Activated CD4-positive, alpha-beta T cell treated with anti-CD3 and anti-CD28 coated beads, Interleukin-2, amount 50 U/mL, for 24 hours (primary cell): ENCODE measurements at regions not wholly inside any gene's neighbourhood (a gene's known extent, or its start where the extent isn't known, plus 50 kb on each side); places are given as distances from the start of the nearest gene placed in this dataset.

Experiments used
- DNase-seq, 2 donors: peaks; one replicate each; pipeline ENCODE4 v3.0.0-alpha.2; 2020; ENCODE audit warnings: low read depth in 1 of 2, low spot score in 1 of 2

GRCh38 chr13:111038887-111039286 is 76.2 kb upstream of the ARHGEF7 start:
- no peak for DNase-seq

GRCh38 chr13:111037927-111038326 is 77.2 kb upstream of the ARHGEF7 start:
- no peak for DNase-seq

- DNase-seq = no peak
These were observed 78.4 kb upstream of the ARHGEF7 start for GRCh38 chr13:111036665-111037064.

DNA sequence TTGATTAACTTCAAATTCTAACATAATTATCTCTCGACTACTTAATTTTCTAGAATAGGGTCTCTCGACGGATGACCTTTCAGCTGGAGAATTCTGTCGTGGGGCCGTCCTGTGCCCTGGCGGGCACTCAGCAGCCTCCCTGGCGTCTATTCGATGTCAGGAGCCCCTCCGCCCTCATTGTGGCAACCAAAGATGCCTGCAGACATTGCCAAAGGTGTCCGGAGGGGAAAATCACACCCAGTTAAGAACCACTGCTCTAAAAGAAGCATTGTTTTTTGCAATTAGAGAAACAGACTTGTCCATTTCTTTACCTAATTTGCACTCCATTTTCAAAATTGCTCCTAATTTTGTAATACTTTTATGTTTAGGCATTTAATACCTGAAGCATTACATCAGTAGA is 79.2 kb upstream of the ARHGEF7 start:
- no peak for DNase-seq

GRCh38 chr13:111034811-111035210 is 80.3 kb upstream of the ARHGEF7 start:
- DNase-seq = no peak

- DNase-seq = no peak
These were observed 81.7 kb upstream of the ARHGEF7 start for GRCh38 chr13:111033172-111034130.

GRCh38 chr13:111031531-111031961 is 83.6 kb upstream of the ARHGEF7 start:
- DNase-seq = no peak

GRCh38 chr13:111029957-111030609 is 85.0 kb upstream of the ARHGEF7 start:
- DNase-seq = no peak

DNA sequence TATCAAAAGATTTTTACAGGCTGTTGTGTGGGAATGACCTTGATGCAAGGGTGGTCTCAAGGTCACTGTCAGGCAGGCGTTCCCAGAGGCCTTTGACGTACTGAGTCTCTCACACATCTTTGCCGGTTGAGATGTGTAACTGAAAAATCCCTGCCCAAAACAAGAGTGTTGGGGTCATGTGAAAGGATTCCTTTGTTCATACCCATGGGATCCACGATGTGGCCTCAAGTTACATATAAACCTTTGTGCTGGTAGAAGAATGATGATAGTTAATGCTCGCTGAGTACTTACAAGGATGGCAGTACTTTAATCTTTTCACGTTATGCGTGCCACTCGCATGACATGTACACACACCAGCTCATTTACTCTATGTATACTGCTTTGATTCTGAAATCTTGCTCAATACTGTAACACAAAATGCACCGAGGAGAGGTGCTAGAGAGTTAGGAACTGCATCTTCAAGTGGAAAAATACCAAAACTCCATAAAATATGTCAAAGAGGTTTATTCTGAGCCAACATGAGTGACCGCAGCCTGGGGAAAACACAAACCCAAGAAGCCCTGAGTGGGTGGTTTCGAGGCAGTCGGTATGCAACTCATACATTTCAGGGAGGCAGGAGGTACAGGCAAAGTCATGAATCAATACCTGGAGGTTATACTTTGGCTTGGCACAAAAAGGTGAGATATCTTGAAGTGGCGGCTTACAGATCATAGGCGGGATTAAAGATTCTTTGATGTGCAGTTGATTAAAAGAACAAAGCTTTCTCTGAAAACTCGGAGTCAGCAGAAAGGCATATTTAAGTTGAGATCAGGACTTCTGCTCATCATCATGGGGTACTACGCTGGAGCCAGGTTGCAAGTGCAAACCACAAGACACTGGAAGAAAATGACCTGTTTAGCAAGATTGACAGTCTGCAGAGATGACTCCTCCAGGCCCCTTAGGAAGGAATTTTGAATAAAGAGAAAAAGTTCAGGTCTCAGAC is 87.4 kb upstream of the ARHGEF7 start:
- DNase-seq = no peak

DNA sequence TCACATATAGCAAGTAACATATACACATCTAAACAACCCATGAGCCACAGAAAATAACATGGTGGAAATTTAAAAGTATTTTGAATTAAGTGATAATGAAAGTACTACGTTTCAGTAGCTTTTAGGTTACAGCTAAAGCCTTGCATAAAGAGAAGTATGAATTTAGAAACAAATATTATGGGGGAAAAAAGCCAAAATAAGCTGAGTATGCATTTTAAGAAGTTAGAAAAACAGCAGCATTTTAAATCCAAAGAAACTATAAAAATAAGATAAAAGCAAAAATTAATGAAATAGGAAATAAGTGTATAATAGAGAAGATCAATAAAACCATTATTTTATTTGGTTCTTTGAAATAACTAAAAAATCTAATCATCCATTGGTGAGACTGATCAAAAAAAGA is 89.8 kb upstream of the ARHGEF7 start:
- no peak for DNase-seq

DNA sequence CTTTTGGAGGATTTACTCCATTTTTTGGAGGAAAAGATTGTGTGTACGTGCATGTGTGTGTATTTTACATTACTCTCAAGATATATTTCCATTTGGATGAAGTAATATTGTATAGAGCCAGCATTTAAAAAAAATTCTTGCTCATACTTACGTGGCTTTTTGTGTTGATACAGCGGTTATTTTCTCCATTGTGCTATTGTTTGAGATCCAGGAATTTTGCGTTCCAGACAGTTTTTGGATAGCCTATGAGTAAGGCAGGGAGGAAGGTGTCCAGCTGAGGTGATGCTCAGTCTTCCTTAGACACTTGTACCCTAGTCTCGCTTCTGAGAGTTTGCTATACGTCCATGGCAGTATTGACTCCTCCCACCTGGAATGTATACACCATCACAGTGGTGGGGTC is 92.2 kb upstream of the ARHGEF7 start:
- DNase-seq = no peak

- no peak for DNase-seq
These were observed 92.9 kb upstream of the ARHGEF7 start for GRCh38 chr13:111022241-111022640.

DNA sequence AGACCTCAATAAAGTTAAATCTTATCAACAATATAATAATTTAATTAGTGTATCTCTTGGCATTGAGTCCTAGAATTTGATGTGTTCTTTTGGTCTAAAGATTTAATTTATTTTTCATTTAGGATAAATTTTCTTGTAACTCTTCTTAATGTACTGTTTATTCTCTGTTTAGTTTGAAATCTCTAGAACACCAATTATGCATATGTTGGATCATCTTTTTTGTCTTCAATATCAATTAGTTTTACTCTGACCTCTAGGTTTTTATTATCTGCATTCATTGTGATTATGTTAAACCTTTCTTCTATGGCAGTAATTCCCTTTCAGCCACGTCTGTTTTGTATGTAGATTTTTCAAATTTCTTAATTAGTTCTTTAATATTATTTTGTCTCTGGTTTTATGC is 93.8 kb upstream of the ARHGEF7 start:
- DNase-seq = no peak

DNA sequence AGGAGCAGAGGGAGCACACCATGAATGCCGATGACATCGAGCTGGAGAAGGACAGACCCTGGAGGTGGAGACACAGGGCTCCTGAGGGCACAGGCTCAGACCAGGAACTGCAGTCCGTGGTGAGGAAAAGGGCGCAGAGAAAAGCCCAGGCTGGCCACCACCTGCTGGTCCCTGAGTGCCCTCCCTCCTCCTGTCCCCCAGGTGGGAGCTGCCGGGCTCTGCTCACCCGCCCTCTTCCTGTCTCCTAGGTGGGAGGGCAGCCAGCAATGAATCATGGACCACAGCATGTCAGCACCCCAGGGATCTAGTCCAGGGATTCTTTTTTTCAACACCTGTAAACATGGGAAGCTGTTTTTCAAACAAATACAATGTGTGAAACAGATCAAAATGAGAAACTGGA is 94.6 kb upstream of the ARHGEF7 start:
- no peak for DNase-seq

- DNase-seq = no peak
These were observed 95.1 kb upstream of the ARHGEF7 start for GRCh38 chr13:111020021-111020420.

DNA sequence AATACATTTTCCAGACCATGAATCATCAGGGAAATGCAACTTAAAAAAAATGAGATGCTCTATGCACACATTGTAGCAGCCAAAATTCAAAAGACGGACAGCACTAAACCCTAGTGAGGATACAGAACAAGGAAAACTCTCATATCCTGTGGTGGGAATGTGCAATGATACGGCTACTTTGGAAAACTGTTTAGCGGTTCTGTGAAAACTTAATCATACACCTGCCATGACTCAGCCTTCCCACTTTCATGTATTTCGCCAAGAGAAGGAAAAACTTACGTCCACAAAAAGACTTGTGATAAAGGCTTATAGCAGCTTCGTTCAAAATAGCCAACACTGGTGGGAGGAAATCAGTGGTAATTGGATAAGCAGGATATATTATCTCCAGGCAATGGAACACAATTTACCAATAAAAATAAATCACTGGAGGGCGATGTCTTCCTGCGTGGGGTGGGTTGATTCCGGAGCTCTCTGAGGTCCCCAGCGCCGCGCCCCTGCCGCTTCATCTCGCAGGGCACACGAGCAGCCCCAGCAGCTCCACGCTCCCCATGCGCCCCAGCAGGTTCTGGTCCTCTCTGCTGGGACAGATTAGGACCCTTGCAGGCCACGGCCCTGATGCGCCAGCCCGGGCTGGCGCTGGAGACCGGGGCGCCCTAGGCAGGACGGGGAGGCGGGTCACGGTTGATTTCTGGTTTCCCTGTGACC is 97.2 kb upstream of the ARHGEF7 start:
- no peak for DNase-seq

DNA sequence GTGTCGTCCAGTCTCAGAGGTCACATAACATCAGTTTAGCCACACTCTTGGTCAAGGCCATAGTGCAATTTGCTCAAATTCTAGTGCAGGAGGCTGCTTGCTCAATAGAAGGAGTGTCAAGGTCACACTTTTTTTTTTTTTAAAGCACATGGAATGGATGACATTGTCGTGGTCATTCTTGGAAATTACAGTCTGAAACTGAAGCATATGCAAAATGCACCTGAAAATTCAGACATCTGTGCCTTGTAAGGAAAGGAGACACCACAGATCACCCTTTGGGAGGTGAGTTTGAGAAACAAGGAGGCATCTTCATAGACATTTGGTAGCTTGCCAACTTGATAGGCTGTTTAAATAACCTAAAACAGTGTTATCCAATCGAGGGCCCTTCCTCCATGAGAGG is 98.3 kb upstream of the ANKRD10 start:
- no peak for DNase-seq

GRCh38 chr13:111011899-111012298 is 97.0 kb upstream of the ANKRD10 start:
- DNase-seq = no peak

DNA sequence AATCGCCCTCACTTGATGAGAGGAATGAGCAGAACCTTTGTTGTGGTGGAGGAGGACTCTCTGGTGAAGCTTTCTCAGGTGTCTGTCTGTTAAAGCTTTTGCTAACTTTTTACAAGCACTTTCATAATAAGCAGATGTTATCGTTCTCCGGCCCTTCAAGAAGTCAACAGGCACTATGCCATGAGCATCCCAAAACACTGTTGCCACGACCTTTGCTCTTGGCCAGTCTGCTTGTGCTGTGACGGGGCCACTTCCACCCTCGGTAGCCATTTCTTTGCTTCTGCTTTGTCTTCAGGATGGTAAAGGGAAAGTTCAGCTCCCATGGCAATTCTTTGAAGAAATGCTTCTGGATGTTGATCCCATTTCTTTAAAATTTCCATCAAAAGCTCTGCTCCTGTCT is 93.5 kb upstream of the ANKRD10 start:
- DNase-seq = no peak

GRCh38 chr13:111007209-111007608 is 92.3 kb upstream of the ANKRD10 start:
- DNase-seq = no peak
